Hippocampal formation (tissue), 2 donors: ENCODE measurements at regions not wholly inside any gene's neighbourhood (a gene's known extent, or its start where the extent isn't known, plus 50 kb on each side); places are given as distances from the start of the nearest gene placed in this dataset.
"Not testable (repeated sequence)": the region's sequence is repeated elsewhere in the genome, so short reads cannot be mapped to it uniquely, and the experiment has no call there.

Source experiments
- DNase-seq, 2 donors: peaks; one replicate each; lab custom pipeline; 2025; lab: John Stamatoyannopoulos, UW

DNA sequence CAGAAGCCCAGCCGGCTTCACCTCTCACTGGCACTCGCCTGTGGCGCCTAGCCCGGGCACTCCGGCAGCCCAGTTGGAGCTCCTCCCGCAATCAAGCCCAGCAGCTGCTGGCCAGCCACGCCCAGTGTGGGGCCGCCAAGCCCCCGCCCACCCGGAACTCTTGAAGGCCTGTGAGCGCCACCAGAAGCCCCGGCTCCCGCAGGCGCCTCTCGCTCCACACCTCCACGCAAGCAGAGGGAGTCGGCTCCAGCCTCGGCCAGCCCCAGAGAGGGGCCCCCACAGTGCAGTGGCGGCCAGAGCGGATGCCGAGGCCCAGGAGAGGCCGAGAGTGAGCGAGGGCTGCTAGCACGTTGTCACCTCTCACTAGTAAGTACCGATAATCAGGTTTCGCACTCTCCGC, 240.7 kb downstream of the TFEC start:
- no peak for DNase-seq

DNA sequence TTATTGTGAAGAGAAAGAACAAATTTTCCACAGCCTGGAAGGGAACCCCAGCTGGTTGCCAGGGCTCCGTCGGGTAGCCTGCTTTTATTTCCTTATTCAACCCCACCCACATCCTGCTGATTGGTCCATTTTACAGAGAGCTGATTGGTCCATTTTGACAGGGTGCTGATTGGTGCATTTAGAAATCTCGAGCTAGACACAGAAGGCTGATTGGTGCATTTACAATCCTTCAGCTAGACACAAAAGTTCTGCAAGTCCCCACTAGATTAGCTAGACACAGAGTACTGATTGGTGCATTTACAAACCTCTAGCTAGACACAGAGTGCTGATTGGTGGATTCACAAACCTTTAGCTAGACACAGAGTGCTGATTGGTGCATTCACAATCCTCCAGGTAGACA, 241.1 kb downstream of the TFEC start:
- not testable (repeated sequence) for DNase-seq

DNA sequence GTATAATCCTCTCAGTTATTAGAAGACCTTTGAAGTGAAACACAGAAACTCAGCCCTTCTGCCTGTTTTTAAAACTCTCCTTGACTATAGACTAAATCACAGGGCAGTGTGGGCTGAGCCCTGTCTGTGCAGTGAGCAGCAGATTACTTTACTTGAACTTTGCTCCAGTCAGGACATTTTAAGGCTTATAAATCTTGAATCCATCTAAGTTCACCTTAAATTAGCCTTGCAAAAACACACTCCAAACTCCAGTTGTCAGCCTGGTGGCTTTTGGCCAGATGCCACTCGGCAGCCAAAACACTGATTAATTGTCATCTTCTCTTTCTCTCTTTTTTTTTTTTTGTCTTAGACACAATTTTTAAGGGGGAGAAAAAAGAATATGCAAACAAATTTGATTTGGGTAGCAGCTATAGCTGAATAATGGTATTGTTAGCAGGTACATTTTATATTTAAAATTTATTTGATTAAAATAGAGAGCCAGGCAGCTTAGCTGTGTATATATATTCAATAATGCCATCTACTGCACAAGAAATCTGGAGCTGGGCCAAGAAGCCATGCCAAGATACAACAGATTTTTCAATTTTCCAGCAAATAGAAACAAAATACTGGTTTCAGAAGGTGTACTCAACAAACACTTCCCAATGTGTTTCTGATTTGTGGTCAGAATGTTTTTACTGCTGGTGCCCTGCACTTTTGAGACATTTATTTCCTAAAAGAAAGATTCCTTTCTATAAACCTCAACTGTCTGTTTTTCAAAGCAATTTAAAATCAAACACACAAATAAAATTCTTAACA, 247.7 kb downstream of the TFEC start:
- DNase-seq = peak in 1 of 2 donors; percentile 1

- DNase-seq = no peak
These were observed 251.0 kb downstream of the TFEC start for GRCh38 chr7:115779561-115779960.

DNA sequence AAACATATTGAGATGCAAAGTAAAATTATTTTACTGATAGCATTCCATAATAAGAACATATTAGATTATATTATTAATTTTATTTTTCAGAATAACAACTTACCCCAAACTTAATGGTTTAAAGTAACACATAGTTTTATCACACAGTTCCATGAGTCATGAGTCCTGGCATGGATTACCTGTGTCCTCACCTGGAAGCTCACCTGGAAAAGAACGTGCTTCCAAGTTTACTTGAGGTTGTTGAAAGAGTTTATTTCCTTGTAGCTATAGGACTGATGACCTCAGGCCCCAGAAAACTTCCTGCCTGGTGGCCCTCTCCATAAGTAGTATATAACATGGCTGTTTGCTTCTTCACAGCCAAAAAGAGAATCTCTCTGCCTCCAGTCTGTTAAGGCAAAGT, 254.6 kb downstream of the TFEC start:
- DNase-seq = no peak

DNA sequence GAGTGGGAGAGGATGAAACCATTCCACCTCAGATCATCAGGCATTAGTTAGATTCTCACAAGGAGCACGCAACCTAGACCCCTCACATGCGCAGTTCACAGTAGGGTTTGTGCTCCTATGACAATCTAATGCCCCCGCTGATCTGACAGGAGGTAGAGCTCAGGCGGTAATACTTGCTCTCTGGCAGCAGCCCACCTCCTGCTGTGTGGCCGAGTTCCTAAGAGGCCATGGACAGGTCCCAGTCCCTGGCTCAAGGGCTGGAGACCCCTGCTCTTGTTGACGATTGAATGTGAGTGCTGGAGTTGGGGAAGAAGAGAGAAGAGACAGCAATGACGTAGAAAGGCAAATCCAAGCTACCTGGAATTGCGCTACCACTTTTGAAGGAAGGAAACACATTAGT, 267.2 kb downstream of the TFEC start:
- no peak for DNase-seq

DNA sequence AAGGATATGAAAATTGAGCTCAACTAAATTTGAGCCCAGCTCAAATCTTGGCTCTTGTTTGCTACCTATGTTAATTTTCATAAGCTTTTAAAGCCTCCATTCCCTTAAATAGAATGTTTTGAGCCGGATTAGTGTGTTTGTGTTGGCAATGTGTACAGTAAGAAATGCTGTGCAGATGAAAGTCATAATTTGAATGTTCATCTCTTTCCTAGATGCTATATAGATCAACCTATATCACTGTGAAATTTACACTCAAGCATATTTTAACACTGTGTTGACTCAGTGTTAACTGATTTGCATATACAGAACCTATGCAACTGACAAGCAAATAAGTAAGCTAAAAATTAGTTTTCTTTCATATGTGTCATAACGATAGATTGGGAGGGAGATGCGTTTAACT, 272.5 kb downstream of the TFEC start:
- no peak for DNase-seq

GRCh38 chr7:115754226-115754625, 276.3 kb downstream of the TFEC start:
- no peak for DNase-seq

- no peak for DNase-seq
These were observed 280.6 kb downstream of the TFEC start for GRCh38 chr7:115749924-115750323.

DNA sequence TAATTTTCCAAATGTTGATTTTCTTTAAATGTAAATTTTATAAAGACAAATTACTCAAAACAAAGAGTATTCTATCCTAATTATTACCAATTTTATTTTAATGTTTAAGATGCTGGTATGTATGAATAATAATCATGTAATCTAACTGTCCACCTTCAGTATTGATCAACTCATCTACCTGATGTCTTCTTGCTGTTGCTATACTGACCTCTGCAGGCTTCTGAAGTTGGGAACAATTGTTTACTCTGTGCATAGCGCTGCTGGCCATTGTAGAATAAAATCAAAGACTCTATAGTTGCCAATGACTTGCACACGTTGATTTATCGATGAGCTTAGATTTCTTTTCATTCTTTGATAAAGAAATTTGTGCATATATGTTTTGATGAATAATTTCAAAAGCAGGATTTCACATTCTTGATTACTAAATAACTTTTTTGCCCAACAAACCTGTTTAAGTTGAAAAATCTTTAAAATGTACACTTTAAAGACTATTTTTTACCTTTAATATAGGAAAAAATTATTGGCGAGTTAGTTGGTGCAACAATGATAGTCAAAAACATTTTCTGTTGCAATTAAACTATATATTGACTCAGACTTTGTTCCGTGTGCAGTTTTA, 282.3 kb downstream of the TFEC start:
- DNase-seq = no peak

DNA sequence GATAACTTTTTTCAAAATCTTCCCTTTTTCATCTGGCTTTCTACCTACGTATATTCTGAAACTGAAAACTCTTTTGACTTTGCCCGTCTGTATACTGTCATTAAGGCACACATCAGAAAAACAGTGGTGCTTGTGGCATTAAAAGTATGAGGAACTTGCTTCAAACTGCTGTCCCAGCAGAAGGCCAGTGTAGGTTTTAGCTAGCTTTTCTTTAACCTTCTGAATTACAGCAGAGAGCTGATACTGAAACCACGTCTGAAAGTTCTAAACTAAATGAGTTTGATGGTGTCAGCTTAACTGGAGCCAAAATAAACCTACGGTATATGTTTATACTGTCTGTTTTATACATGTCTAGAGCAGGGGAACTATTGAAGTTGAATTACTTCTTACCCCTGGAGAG, 283.4 kb downstream of the TFEC start:
- no peak for DNase-seq

DNA sequence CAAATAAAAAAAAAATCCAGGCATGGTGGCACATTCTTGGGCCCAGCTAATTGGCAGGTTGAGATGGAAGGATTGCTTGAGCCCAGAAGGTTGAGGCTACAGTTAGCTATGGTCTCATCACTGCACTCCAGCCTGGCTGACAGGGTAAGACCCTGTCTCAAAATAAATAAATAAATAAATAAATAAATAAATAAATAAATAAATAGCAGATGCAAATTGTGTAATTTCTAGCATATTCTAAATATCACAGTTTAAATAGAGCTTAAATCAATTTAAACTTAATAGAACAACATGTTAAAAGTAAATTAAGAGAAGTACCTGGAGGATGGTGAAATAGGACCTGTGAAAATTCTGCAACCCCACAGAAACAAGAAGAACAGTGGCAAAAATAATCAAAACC, 290.5 kb downstream of the TFEC start:
- DNase-seq = no peak

- DNase-seq = no peak
These were observed 295.9 kb downstream of the TFEC start for GRCh38 chr7:115734641-115735040.

GRCh38 chr7:115731796-115732471, 298.6 kb downstream of the TFEC start:
- DNase-seq = no peak

DNA sequence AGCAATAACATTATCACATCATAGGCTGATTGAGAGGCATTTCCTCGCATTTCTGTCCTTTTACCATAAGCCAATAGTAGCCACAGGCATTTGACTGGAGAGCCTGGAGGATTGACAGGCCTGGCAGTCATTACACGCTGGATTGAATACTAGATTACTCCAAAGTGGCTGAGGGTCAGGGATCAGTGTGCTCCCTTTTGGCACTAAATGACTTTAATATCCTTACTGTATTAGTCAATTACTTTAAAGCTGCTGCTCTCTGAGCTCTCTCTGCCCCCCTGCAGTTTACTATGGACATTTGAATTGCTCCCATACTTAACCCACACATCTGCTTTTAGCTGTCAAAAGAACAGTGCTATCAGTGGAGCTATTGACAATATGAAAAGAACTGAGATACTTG, 302.0 kb downstream of the TFEC start:
- DNase-seq = no peak

- no peak for DNase-seq
These were observed 306.0 kb downstream of the TFEC start for GRCh38 chr7:115724400-115725056.

DNA sequence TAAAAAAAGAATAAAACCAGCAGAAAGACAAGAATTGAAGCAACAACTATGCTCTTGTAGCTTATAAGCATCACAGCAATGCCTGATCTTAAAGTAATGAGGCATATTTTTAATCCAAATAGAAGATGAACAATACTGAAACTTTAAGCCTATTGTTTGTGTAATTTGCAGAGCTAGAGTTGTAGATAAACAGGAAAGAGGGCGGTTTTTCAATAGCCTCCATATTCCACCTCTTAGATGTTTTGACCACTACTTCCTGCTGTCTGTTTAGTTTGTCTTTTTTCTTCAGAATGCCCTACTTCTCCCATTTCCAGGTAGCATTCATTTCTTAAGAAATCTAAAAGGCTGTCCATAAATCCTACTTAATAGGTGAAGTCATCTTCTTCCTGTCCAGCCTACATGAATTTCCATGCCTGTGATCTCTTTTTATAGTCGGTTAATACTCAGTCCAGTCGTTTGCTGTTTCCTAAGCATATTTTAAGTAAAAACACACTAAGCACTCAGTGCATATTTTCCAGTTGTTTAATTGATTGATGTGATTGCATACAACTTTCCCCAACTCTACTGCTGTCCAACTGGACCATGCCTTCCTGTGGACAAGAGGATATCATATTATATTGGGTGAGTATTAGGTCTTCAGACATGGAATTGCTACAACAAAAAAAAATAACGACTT, 308.1 kb downstream of the TFEC start:
- DNase-seq = no peak

DNA sequence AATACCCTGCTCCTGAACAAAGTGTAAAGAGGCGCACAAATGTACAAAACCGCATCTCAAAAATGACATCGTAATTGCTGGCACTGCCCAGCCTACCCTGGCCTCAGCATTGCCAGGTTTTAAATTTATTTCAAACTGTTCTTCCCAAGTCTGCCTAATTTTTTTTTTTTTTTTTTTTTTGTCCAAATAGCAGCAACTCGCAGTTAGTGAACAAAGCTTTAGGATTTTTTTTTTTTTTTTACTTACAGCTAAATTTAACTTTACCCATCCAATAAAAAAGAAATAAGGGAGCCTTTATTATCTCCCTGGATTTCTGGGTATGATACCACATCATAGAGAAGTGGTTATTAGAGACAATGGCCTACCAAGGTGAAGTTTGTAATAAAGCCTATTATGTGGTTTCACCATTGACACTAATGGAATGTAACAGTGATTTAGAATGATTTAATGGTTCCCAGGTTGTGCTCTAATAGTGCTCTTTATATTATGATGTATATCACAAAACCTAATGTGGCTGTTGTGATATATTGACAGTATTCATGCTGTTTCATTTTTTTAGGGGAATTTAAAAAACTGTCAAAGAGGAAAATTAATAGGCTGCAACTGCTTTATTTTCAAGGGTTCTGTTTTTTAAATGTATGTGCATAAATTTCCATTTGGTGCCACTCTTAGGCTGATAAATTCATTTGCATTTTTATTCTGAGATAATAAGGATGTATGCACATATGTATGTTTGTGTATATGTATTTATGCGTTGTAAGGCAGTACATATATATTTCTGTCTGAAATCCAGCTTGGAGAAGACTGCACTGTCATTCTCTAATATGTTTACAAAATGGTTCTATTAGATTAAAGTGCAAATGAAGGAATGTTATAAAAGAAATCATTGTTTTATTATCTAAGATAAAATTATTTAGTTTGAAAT, 309.0 kb downstream of the TFEC start:
- no peak for DNase-seq

GRCh38 chr7:115719963-115720362, 310.6 kb downstream of the TFEC start:
- no peak for DNase-seq

DNA sequence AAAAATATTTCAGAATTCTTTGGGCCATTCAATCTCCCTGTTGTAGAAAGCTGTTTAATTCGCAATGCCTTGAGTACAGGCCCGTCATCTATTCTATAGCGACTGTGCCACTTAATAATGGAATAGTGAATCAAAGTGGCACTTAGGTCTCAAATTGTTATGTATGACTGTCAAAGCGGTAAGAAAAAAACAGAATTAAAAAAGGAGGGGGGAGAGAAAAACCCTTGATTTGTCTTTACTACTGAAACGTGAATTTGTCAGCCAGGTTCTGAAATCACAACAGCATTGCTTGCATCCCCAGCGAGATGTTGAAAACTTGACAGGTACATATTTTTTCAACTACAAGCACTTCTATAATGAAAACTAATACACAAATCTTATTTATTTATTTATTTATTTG, 320.9 kb downstream of the TFEC start:
- DNase-seq = no peak

DNA sequence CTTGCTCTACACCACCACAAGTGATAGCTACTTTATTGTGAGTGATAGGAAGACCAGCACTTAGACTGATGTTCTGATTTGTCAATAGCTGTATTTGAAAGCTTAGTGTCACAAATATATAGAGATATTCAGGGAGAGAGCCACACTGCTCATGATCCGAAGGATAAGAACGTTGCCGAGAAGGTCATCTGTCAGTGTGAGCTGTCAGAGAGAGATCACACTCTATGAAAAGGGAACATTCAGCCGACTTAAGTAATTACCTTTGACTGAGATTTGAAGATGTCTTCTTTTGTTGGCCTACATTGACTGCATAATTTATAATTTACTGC, 322.6 kb downstream of the TFEC start:
- no peak for DNase-seq
